SK-N-SH (cell line): ENCODE measurements at regions not wholly inside any gene's neighbourhood (a gene's known extent, or its start where the extent isn't known, plus 50 kb on each side); places are given as distances from the start of the nearest gene placed in this dataset.

Experiments
- CTCF ChIA-PET: fragments of 300-600, 350-600 bp; formaldehyde crosslinking; extraction: SDS; loops from one replicate; lab custom pipeline; 2021; lab: Yijun Ruan, JAX
- POLR2A ChIA-PET: fragments of 350-600 bp; sonication (Branson Sonifier 250); formaldehyde crosslinking; extraction: SDS; loops from one replicate; lab custom pipeline; 2020; ENCODE audit warnings: antibody characterized with exemption, inconsistent platforms; lab: Yijun Ruan, JAX
- DNase-seq: peaks from one replicate; pipeline ENCODE4 v3.0.0; 2012
- H2AFZ ChIP-seq: fragments of 200-600 bp; sonication (generic); 2 replicates; pipeline ENCODE4 v1.8.1; 2016; ENCODE audit warnings: antibody characterized with exemption, mild to moderate bottlenecking, low read depth
- H3F3A ChIP-seq: fragments of 200-600 bp; sonication (generic); replicated peaks from 2 replicates; pipeline ENCODE3; 2016; ENCODE audit warnings: antibody characterized with exemption, mild to moderate bottlenecking; ENCODE audit not compliant: insufficient read depth
- H3K27ac ChIP-seq, 2 experiments: fragments of 200-500 bp in 1 of 2; fragments of 200-600 bp in 1 of 2; sonication (Bioruptor generic) in 1 of 2; sonication (generic), shearing (Covaris generic) in 1 of 2; 2 replicates each; pipeline versions ENCODE4 v1.5.1 to v1.6.1; 2014 to 2016; ENCODE audit warnings: low read depth in 2 of 2, inconsistent platforms in 1 of 2, low read length in 1 of 2, mild to moderate bottlenecking in 1 of 2, mixed read lengths in 1 of 2
- H3K27me3 ChIP-seq: fragments of 200-600 bp; sonication (generic), shearing (Covaris generic); 2 replicates; pipeline ENCODE4 v1.6.1; 2016; ENCODE audit warnings: mixed run types; ENCODE audit not compliant: insufficient read depth
- H3K36me3 ChIP-seq, 2 experiments: fragments of 200-500 bp in 1 of 2; fragments of 200-600 bp in 1 of 2; sonication (Bioruptor generic) in 1 of 2; sonication (generic) in 1 of 2; replicated peaks in 1 of 2; 2 replicates each; pipeline versions ENCODE3 to v1.5.1; 2014 to 2016; ENCODE audit warnings: low read length in 1 of 2, mild to moderate bottlenecking in 1 of 2; ENCODE audit not compliant: insufficient read depth in 2 of 2, control insufficient read depth in 1 of 2
- H3K4me1 ChIP-seq, 2 experiments: fragments of 200-500 bp in 1 of 2; fragments of 200-600 bp in 1 of 2; sonication (Bioruptor generic) in 1 of 2; sonication (generic), shearing (Covaris generic) in 1 of 2; 2 replicates each; pipeline versions ENCODE4 v1.5.1 to v1.6.1; 2014 to 2016; ENCODE audit warnings: low read depth in 1 of 2, low read length in 1 of 2, mixed run types in 1 of 2; ENCODE audit not compliant: insufficient read depth in 2 of 2, control insufficient read depth in 1 of 2
- H3K4me2 ChIP-seq: fragments of 200-600 bp; sonication (generic), shearing (Covaris generic); 2 replicates; pipeline ENCODE4 v1.6.1; 2017; ENCODE audit warnings: mixed run types
- H3K4me3 ChIP-seq, 2 experiments: fragments of 200-500 bp in 1 of 2; fragments of 200-600 bp in 1 of 2; sonication (Bioruptor generic) in 1 of 2; sonication (generic), shearing (Covaris generic) in 1 of 2; 2 replicates each; pipeline versions ENCODE4 v1.5.1 to v1.8.1; 2014 to 2016; ENCODE audit warnings: low read depth in 2 of 2, inconsistent platforms in 1 of 2, low read length in 1 of 2, mild to moderate bottlenecking in 1 of 2, mixed read lengths in 1 of 2, moderate library complexity in 1 of 2
- H3K79me2 ChIP-seq: fragments of 200-600 bp; sonication (generic); 2 replicates; pipeline ENCODE4 v1.8.1; 2017; ENCODE audit warnings: mild to moderate bottlenecking; ENCODE audit not compliant: insufficient read depth
- H3K9ac ChIP-seq: fragments of 200-600 bp; sonication (generic); 2 replicates; pipeline ENCODE4 v1.6.1; 2017; ENCODE audit warnings: mixed run types
- H3K9me2 ChIP-seq: fragments of 200-600 bp; sonication (generic); 2 replicates; pipeline ENCODE4 v1.6.1; 2017; ENCODE audit warnings: mixed run types
- H3K9me3 ChIP-seq: fragments of 200-600 bp; sonication (generic); 2 replicates; pipeline ENCODE4 v1.6.1; 2017; ENCODE audit warnings: mixed run types, mild to moderate bottlenecking, moderate library complexity
- H4K20me1 ChIP-seq: fragments of 200-600 bp; sonication (generic); 2 replicates; pipeline ENCODE4 v1.6.1; 2017; ENCODE audit warnings: mild to moderate bottlenecking, mixed run types; ENCODE audit not compliant: insufficient read depth
- CHD2 ChIP-seq: fragments of 150-350 bp; IDR thresholded peaks from 2 replicates; pipeline ENCODE4 v1.6.1; 2018; ENCODE audit warnings: low read length; ENCODE audit not compliant: partially characterized antibody
- CTCF ChIP-seq: fragments of 200-600 bp; sonication (generic); IDR thresholded peaks from 2 replicates; pipeline ENCODE4 v1.6.1; 2017; ENCODE audit warnings: antibody characterized with exemption, mild to moderate bottlenecking, moderate library complexity
- ELF1 ChIP-seq: IDR thresholded peaks from 2 replicates; pipeline ENCODE4 v1.4.0; 2012
- EZH2phosphoT487 ChIP-seq: fragments of 200-600 bp; sonication (generic); IDR thresholded peaks from 2 replicates; pipeline ENCODE4 v1.6.1; 2017; ENCODE audit warnings: low read depth, mixed run types, mild to moderate bottlenecking, antibody characterized with exemption, moderate library complexity, borderline replicate concordance
- FOXJ3 ChIP-seq: sonication (generic); formaldehyde crosslinking; IDR thresholded peaks from 2 replicates; pipeline ENCODE4 v1.5.1; 2020; ENCODE audit warnings: mild to moderate bottlenecking, missing genetic modification reagents
- GABPA ChIP-seq: IDR thresholded peaks from 2 replicates; pipeline ENCODE4 v1.4.0; 2012; ENCODE audit warnings: low read depth, mild to moderate bottlenecking
- GATA2 ChIP-seq: sonication (generic); formaldehyde crosslinking; IDR thresholded peaks from 2 replicates; pipeline ENCODE4 v1.5.0; 2020; ENCODE audit warnings: mild to moderate bottlenecking, missing genetic modification reagents
- JUND ChIP-seq: IDR thresholded peaks from 2 replicates; pipeline ENCODE4 v1.4.0; 2012
- MEF2A ChIP-seq: IDR thresholded peaks from 2 replicates; pipeline ENCODE4 v1.4.0; 2012; ENCODE audit warnings: low read depth, borderline replicate concordance
- NRF1 ChIP-seq: IDR thresholded peaks from 2 replicates; pipeline ENCODE4 v1.6.1; 2012; ENCODE audit warnings: low read depth, mild to moderate bottlenecking, low read length
- PBX3 ChIP-seq: IDR thresholded peaks from 2 replicates; pipeline ENCODE4; 2012
- POLR2AphosphoS5 ChIP-seq: IDR thresholded peaks from 2 replicates; pipeline ENCODE4 v1.6.1; 2012; ENCODE audit warnings: low read depth, low read length
- RCOR1 ChIP-seq: fragments of 150-350 bp; IDR thresholded peaks from 2 replicates; pipeline ENCODE4 v1.6.1; 2017; ENCODE audit warnings: antibody characterized with exemption, low read length
- RFX5 ChIP-seq: IDR thresholded peaks from 2 replicates; pipeline ENCODE4 v1.6.1; 2012; ENCODE audit warnings: mild to moderate bottlenecking, improper control_type of control experiment, low read length
- SIN3A ChIP-seq: IDR thresholded peaks from 2 replicates; pipeline ENCODE4 v1.6.1; 2012; ENCODE audit warnings: low read depth, mild to moderate bottlenecking, low read length, moderate library complexity, borderline replicate concordance
- SMC3 ChIP-seq: IDR thresholded peaks from 2 replicates; pipeline ENCODE4 v1.6.1; 2012; ENCODE audit warnings: low read depth, low read length, improper control_type of control experiment
- TAF1 ChIP-seq: IDR thresholded peaks from 2 replicates; pipeline ENCODE4 v1.6.1; 2012; ENCODE audit warnings: low read depth, mild to moderate bottlenecking, low read length, moderate library complexity, borderline replicate concordance
- TEAD4 ChIP-seq: IDR thresholded peaks from 2 replicates; pipeline ENCODE4 v1.4.0; 2012; ENCODE audit warnings: mild to moderate bottlenecking, borderline replicate concordance; ENCODE audit not compliant: insufficient read depth
- USF1 ChIP-seq: IDR thresholded peaks from 2 replicates; pipeline ENCODE4 v1.4.0; 2012; ENCODE audit warnings: low read depth, borderline replicate concordance
- WGBS: methylation state at CpG from one replicate; pipeline ENCODE4 v1.1.6; 2017; ENCODE audit warnings: low lambda C conversion rate; 5-methylcytosine and 5-hydroxymethylcytosine counted together

GRCh38 chr1:106968644-106969043 is 87.8 kb upstream of the PRMT6 start:
- no peak overlapping the region for H2AFZ ChIP-seq
- H4K20me1 ChIP-seq = no peaks in the 10 kb centered on the region
- H3F3A ChIP-seq = no peaks in the 10 kb centered on the region
- no peak overlapping the region for H3K4me3 ChIP-seq
- H3K9ac ChIP-seq = no peak overlapping the region
- H3K79me2 ChIP-seq = no peaks in the 10 kb centered on the region
- no peaks in the 10 kb centered on the region for H3K9me3 ChIP-seq
- CTCF ChIA-PET = interaction anchor here (0.6 to 1.4 kb wide), 2 partner anchors 9 to 1015 kb away, joined by 3 to 5 read pairs; no protein-coding TSS in a partner anchor
- no peaks in the 10 kb centered on the region; a peak in 1 of 4 replicates for H3K4me1 ChIP-seq
- no peak overlapping the region for H3K27ac ChIP-seq
- no peaks in the 10 kb centered on the region for H3K27me3 ChIP-seq
- no peak overlapping the region for H3K4me2 ChIP-seq
- H3K9me2 ChIP-seq = no peaks in the 10 kb centered on the region
- no peaks in the 10 kb centered on the region for H3K36me3 ChIP-seq
- POLR2A ChIA-PET = no interaction called here
- no peak for DNase-seq
- TF ChIP-seq GATA2 (CRISPR knock-in tag) (no peak), RCOR1 (no peak), SMC3 (no peak), PBX3 (no peak), MEF2A (no peak), USF1 (no peak), FOXJ3 (CRISPR knock-in tag) (no peak), CTCF (no peak), EZH2phosphoT487 (no peak), JUND (no peak), GABPA (no peak), SIN3A (no peak), TEAD4 (no peak), POLR2AphosphoS5 (no peak)
- 40% methylated on average over 2 of the region's 2 CpGs for WGBS

DNA sequence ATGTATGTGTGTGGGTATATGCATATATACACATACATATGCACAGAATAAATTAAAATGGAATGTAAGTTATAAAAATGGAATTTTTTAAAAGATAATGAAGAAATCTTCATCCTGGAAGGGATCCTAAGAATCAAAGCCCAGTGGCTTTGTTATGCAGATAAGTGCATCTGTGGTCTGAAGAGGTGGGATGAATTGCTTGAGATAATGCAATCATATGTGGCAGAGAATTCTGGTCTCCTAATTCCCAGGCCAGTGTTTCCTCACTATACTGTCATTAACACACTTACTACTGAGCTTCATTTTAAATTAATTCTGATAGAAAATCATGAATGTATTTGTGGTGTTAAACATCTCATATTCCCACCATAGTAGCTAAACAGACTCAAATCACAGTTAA is 86.7 kb upstream of the PRMT6 start:
- ChIA-PET CTCF (no interaction called here), POLR2A (no interaction called here)
- DNase-seq = no peak
- Histone ChIP-seq H3K4me2 (no peak overlapping the region), H3K9me3 (no peaks in the 10 kb centered on the region), H2AFZ (no peak overlapping the region), H3K79me2 (no peaks in the 10 kb centered on the region), H3K9me2 (no peaks in the 10 kb centered on the region), H3K27ac (no peak overlapping the region), H3K9ac (no peak overlapping the region), H3F3A (no peaks in the 10 kb centered on the region), H3K4me1 (no peaks in the 10 kb centered on the region; a peak in 1 of 4 replicates), H4K20me1 (no peaks in the 10 kb centered on the region), H3K4me3 (no peak overlapping the region), H3K27me3 (no peaks in the 10 kb centered on the region), H3K36me3 (no peaks in the 10 kb centered on the region)
- TF ChIP-seq POLR2AphosphoS5 (no peak), USF1 (no peak), GABPA (no peak), NRF1 (no peak), RFX5 (no peak), SMC3 (no peak), TAF1 (no peak), ELF1 (no peak), CHD2 (no peak), MEF2A (no peak)
